ENCODE measurements at regions not wholly inside any gene's neighbourhood (a gene's known extent, or its start where the extent isn't known, plus 50 kb on each side); places are given as distances from the start of the nearest gene placed in this dataset.
"Not testable (repeated sequence)": the region's sequence is repeated elsewhere in the genome, so short reads cannot be mapped to it uniquely, and the experiment has no call there.

- H3K4me3 ChIP-seq (ENCODE audit: low read depth, low read length, poor library complexity, severe bottlenecking); H3K4me2 ChIP-seq (ENCODE audit: low read length); POLR2A ChIA-PET; DNase-seq (ENCODE audit: low spot score); H3K9me3 ChIP-seq (ENCODE audit: low read length); H3K36me3 ChIP-seq (ENCODE audit: insufficient read depth, low read length); H3K4me1 ChIP-seq (ENCODE audit: insufficient read depth, low read length, poor library complexity, severe bottlenecking); H2AFZ ChIP-seq (ENCODE audit: low read length); BruUV-seq (replicated peaks); H4K20me1 ChIP-seq (ENCODE audit: insufficient read depth, low read length); H3K9me2 ChIP-seq (ENCODE audit: insufficient read depth, low read length); H3K79me2 ChIP-seq (ENCODE audit: insufficient read depth, low read depth, low read length); CTCF ChIA-PET (ENCODE audit: unreplicated experiment); H3K27ac ChIP-seq (ENCODE audit: low read depth, low read length, poor library complexity, severe bottlenecking); intact Hi-C loops (cut with micrococcal nuclease; ENCODE audit: unreplicated experiment): not testable (repeated sequence)
Observed at GRCh38 chr2:111418091-111418875, 297.6 kb downstream of the BCL2L11 start.

- H3K79me2 ChIP-seq (ENCODE audit: insufficient read depth, low read depth, low read length); H3K27ac ChIP-seq (ENCODE audit: low read depth, low read length, poor library complexity, severe bottlenecking); BruUV-seq (replicated peaks); H3K4me2 ChIP-seq (ENCODE audit: low read length); H2AFZ ChIP-seq (ENCODE audit: low read length); DNase-seq (ENCODE audit: low spot score); POLR2A ChIA-PET; CTCF ChIA-PET (ENCODE audit: unreplicated experiment); H3K9me3 ChIP-seq (ENCODE audit: low read length); intact Hi-C loops (cut with micrococcal nuclease; ENCODE audit: unreplicated experiment); H3K9me2 ChIP-seq (ENCODE audit: insufficient read depth, low read length); H3K4me1 ChIP-seq (ENCODE audit: insufficient read depth, low read length, poor library complexity, severe bottlenecking); H4K20me1 ChIP-seq (ENCODE audit: insufficient read depth, low read length); H3K36me3 ChIP-seq (ENCODE audit: insufficient read depth, low read length); H3K4me3 ChIP-seq (ENCODE audit: low read depth, low read length, poor library complexity, severe bottlenecking): not testable (repeated sequence)
Observed at GRCh38 chr2:111420074-111420473, 299.4 kb downstream of the BCL2L11 start.

GRCh38 chr2:111420835-111421234 is 300.1 kb downstream of the BCL2L11 start:
- H3K4me2 ChIP-seq (ENCODE audit: low read length); H3K36me3 ChIP-seq (ENCODE audit: insufficient read depth, low read length); BruUV-seq (replicated peaks); H4K20me1 ChIP-seq (ENCODE audit: insufficient read depth, low read length); H3K4me1 ChIP-seq (ENCODE audit: insufficient read depth, low read length, poor library complexity, severe bottlenecking); H3K9me3 ChIP-seq (ENCODE audit: low read length); H3K9me2 ChIP-seq (ENCODE audit: insufficient read depth, low read length); POLR2A ChIA-PET; H3K4me3 ChIP-seq (ENCODE audit: low read depth, low read length, poor library complexity, severe bottlenecking); H3K27ac ChIP-seq (ENCODE audit: low read depth, low read length, poor library complexity, severe bottlenecking); CTCF ChIA-PET (ENCODE audit: unreplicated experiment); intact Hi-C loops (cut with micrococcal nuclease; ENCODE audit: unreplicated experiment); H3K79me2 ChIP-seq (ENCODE audit: insufficient read depth, low read depth, low read length); DNase-seq (ENCODE audit: low spot score); H2AFZ ChIP-seq (ENCODE audit: low read length): not testable (repeated sequence)

- H4K20me1 ChIP-seq (ENCODE audit: insufficient read depth, low read length); H3K79me2 ChIP-seq (ENCODE audit: insufficient read depth, low read depth, low read length); H3K27ac ChIP-seq (ENCODE audit: low read depth, low read length, poor library complexity, severe bottlenecking); H3K4me3 ChIP-seq (ENCODE audit: low read depth, low read length, poor library complexity, severe bottlenecking); intact Hi-C loops (cut with micrococcal nuclease; ENCODE audit: unreplicated experiment); POLR2A ChIA-PET; H3K4me1 ChIP-seq (ENCODE audit: insufficient read depth, low read length, poor library complexity, severe bottlenecking); CTCF ChIA-PET (ENCODE audit: unreplicated experiment); H3K9me2 ChIP-seq (ENCODE audit: insufficient read depth, low read length); DNase-seq (ENCODE audit: low spot score); H2AFZ ChIP-seq (ENCODE audit: low read length); H3K9me3 ChIP-seq (ENCODE audit: low read length); BruUV-seq (replicated peaks); H3K4me2 ChIP-seq (ENCODE audit: low read length); H3K36me3 ChIP-seq (ENCODE audit: insufficient read depth, low read length): not testable (repeated sequence)
Observed at GRCh38 chr2:111421949-111422348, 301.2 kb downstream of the BCL2L11 start.

GRCh38 chr2:111422562-111422961 is 301.8 kb downstream of the BCL2L11 start:
- H3K27ac ChIP-seq (ENCODE audit: low read depth, low read length, poor library complexity, severe bottlenecking); H3K36me3 ChIP-seq (ENCODE audit: insufficient read depth, low read length); DNase-seq (ENCODE audit: low spot score); intact Hi-C loops (cut with micrococcal nuclease; ENCODE audit: unreplicated experiment); H3K4me3 ChIP-seq (ENCODE audit: low read depth, low read length, poor library complexity, severe bottlenecking); H3K9me3 ChIP-seq (ENCODE audit: low read length); H3K79me2 ChIP-seq (ENCODE audit: insufficient read depth, low read depth, low read length); H2AFZ ChIP-seq (ENCODE audit: low read length); H3K9me2 ChIP-seq (ENCODE audit: insufficient read depth, low read length); POLR2A ChIA-PET; H3K4me2 ChIP-seq (ENCODE audit: low read length); BruUV-seq (replicated peaks); CTCF ChIA-PET (ENCODE audit: unreplicated experiment); H4K20me1 ChIP-seq (ENCODE audit: insufficient read depth, low read length): not testable (repeated sequence)
- peaks cover 10% of the 10 kb centered on the region for H3K4me1 ChIP-seq (ENCODE audit: insufficient read depth, low read length, poor library complexity, severe bottlenecking)

- H3K9me3 ChIP-seq (ENCODE audit: low read length); H2AFZ ChIP-seq (ENCODE audit: low read length); intact Hi-C loops (cut with micrococcal nuclease; ENCODE audit: unreplicated experiment); H3K27ac ChIP-seq (ENCODE audit: low read depth, low read length, poor library complexity, severe bottlenecking); POLR2A ChIA-PET; H3K4me3 ChIP-seq (ENCODE audit: low read depth, low read length, poor library complexity, severe bottlenecking); H3K4me2 ChIP-seq (ENCODE audit: low read length); H4K20me1 ChIP-seq (ENCODE audit: insufficient read depth, low read length); H3K9me2 ChIP-seq (ENCODE audit: insufficient read depth, low read length); DNase-seq (ENCODE audit: low spot score); H3K36me3 ChIP-seq (ENCODE audit: insufficient read depth, low read length); CTCF ChIA-PET (ENCODE audit: unreplicated experiment); BruUV-seq (replicated peaks); H3K79me2 ChIP-seq (ENCODE audit: insufficient read depth, low read depth, low read length): not testable (repeated sequence)
- H3K4me1 ChIP-seq (ENCODE audit: insufficient read depth, low read length, poor library complexity, severe bottlenecking): peaks cover 11% of the 10 kb centered on the region
Observed at GRCh38 chr2:111423184-111423583, 302.5 kb downstream of the BCL2L11 start.

GRCh38 chr2:111424176-111424575 is 303.5 kb downstream of the BCL2L11 start:
- BruUV-seq (replicated peaks); H3K36me3 ChIP-seq (ENCODE audit: insufficient read depth, low read length); H3K9me2 ChIP-seq (ENCODE audit: insufficient read depth, low read length); H3K9me3 ChIP-seq (ENCODE audit: low read length); DNase-seq (ENCODE audit: low spot score); intact Hi-C loops (cut with micrococcal nuclease; ENCODE audit: unreplicated experiment); H3K4me2 ChIP-seq (ENCODE audit: low read length); H4K20me1 ChIP-seq (ENCODE audit: insufficient read depth, low read length); POLR2A ChIA-PET; H2AFZ ChIP-seq (ENCODE audit: low read length); H3K79me2 ChIP-seq (ENCODE audit: insufficient read depth, low read depth, low read length); CTCF ChIA-PET (ENCODE audit: unreplicated experiment); H3K4me3 ChIP-seq (ENCODE audit: low read depth, low read length, poor library complexity, severe bottlenecking); H3K27ac ChIP-seq (ENCODE audit: low read depth, low read length, poor library complexity, severe bottlenecking): not testable (repeated sequence)
- H3K4me1 ChIP-seq (ENCODE audit: insufficient read depth, low read length, poor library complexity, severe bottlenecking): peaks cover 16% of the 10 kb centered on the region
